ENCODE measurements at regions not wholly inside any gene's neighbourhood (a gene's known extent, or its start where the extent isn't known, plus 50 kb on each side); places are given as distances from the start of the nearest gene placed in this dataset.

DNA sequence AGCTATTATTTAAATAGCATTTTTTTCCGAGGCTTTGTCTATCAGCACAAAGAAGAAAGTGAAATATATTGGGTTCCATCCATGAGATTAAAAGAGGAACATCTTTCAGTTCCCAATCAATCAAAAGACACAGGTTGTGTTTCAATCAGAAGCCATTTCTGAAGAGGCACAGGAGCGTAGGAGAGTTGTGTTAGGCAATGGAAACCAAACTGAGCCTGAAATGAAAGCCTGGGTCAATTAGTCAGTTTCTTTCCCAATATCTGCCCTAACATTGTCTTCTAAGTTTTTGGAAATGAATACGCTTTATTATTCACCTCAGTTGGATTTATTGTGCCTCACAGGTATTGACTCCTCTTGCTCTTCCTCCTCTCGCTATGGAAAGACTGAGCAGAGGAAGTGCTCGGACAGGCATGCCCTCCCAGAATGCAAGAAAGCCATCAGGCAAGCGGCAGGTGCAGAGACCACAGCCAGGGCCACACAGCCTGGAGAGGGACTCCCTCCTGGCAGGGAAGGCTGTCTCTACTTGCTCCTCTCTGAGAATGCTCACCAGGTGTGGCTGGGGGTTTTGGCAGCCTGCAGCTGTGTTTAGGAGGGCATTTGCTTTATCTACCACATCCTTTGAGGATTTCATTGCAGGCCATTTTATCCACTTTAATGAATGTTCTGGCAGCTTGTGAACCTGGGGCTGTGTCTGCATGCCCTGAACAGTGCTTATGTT lies 100.8 kb upstream of the NEDD9 start:
- peak; percentile 81 for FAIRE-seq

DNA sequence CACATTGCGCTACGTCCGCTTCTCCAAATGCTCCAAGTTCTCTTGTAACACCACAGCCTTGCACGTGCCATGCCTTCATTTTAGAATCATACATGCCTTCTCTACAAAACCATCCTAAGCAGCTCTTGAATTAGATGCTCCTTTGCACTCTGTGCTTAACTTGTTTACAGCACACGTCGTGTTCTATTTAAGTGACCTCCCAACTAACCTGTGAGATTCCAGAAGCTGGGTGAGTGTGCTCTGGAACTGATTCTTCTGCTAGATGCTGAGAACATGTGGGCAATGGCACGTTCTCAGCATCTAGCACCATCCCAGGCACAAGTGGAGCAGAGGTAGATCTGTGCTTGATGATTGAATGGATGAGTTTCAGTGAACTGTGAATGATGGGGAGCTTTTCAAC lies 100.0 kb upstream of the NEDD9 start:
- FAIRE-seq (peak; percentile 45), DNase-seq (ENCODE audit: insufficient read length, low spot score) (no peak)

More for the DNA sequence above, 100.8 kb upstream of the NEDD9 start:
- no peak for DNase-seq (ENCODE audit: insufficient read length, low spot score)

DNA sequence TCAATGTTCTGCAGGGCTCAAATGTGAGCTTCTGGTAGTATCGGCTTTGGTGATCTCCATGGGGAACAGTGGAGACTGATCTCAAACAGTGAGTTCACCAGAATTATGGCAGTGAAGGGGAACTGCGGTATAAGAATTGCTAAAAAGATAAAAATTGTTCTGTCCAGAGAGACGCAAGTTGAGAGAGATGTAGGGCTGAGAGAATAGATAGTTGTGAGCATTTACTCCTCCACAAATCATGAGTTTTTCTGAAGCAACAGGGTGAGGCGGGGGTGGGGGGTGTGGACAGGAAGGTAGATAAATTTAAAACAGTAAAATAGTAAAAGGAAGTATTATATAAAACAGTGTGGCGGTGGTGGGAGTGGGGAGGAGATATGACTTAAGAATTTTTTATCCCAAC lies 98.6 kb upstream of the NEDD9 start:
- DNase-seq (ENCODE audit: insufficient read length, low spot score) (no peak), FAIRE-seq (no peak)

DNA sequence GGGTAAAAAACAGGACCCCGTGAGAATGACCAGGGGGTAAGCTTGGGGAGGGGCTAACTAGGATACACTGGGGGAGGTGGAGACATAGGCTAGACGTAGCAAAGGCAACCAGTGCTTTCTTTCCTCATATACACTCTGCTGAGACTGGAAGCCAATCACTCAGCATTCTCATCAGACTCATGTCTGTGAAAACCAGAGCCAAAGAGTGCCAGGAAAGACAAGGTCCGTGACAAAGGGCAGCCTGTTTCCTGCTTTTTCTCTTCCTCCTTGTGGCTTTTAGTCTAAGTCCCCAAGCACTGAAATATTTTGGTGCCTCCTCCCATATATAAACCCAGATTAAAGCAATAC lies 97.9 kb upstream of the NEDD9 start:
- FAIRE-seq (peak; percentile 52), DNase-seq (ENCODE audit: insufficient read length, low spot score) (no peak)

DNA sequence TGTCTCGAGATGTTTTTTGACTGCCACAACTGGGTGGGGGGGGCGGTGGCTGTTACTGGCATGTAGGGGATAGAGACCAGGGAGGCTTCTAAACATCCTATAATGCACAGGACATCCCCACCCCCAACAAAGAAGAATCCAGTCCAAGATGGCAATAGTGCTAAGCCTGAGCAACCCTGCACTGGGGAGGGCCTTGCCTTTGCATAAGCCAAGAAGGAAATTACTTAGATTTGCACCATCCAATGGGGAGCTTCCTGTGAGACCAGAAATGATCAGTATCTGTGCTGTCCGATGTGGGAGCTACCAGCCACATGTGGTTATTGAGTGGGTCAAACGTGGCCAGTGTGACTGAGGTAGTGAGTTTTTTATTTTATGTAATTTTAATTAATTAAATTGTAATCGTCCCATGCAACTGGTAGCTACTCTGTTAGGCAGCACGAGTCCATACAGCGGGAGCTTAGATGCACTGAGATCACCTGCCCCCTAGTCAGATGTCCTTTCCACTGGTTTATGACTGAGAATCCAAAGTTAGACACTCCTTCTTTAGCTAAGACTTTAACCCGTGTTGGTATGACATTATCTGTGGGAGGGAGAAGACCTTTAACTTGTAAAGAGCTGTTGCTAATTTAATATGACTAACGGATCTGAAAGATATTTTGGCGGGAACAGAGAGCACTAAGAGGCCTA lies 97.4 kb upstream of the NEDD9 start:
- FAIRE-seq (no peak), DNase-seq (ENCODE audit: insufficient read length, low spot score) (no peak)

DNA sequence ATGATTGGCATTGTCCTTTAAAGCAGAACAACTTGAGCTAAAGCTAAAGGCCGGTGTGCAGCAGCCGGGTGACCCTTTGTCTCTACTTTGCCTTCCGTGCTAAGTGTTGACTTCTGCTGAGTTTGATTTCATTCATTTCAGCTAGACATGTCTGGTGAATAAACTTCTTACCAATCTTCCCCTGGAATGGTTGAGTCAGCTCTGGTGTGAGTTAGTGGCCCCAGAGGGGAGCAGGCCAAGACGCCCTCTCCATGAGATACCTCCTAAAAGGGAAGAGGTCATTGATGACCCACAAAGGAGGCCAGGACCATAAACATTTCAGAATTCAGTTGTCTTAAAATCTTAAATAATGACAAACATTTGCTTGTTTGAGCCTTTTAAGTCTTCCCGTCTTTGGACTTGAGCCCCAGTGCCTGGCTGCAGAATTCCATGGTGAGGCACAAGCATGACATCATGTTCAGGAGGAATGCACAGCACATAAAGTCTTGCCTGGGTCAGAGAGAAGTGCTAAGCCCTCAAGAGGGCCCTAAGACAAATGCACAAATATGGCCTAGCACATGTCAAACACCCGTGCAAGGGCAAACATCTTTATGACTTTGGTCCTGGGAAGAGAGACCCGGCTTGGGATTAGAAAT lies 96.3 kb upstream of the NEDD9 start:
- no peak for FAIRE-seq

DNA sequence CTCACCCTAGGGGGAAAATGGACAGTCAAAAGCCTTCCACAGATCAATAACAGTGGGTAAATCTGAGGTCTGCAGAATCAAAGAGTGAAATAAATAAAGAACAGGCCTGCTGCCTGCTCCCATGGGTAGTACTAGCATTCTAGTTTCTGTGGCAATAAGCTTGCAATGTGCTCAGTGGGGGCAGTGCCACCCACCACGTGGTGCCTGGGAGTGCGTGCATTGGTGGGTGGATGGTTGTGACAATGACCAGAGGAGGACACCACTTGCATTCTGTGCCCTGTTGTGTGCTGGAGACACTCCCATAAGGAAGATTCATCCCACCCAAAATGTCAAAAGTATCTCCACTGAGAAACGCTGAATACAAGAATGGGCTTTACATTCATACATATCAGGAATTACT lies 95.5 kb upstream of the NEDD9 start:
- FAIRE-seq (no peak), DNase-seq (ENCODE audit: insufficient read length, low spot score) (no peak)

More for the DNA sequence above, 96.3 kb upstream of the NEDD9 start:
- DNase-seq (ENCODE audit: insufficient read length, low spot score) = no peak

DNA sequence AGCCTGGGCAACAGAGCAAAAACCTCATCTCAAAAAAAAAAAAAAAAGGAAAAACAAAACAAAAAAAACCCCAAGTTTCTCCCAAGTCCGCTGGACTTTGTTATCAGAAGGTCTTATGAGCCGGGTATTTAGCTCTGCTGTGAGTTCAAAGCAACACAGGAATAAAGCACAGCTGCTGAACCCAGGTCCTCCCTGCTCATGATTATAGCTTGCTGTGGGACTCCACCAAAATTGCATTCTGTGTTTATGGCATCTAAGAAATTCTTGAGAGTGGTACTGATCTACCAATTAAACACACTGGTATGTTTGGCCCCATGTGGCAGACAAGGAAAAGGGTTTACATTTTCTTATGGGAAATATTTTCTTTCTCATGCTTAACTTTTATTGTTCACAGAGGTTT lies 93.6 kb upstream of the NEDD9 start:
- FAIRE-seq (no peak), DNase-seq (ENCODE audit: insufficient read length, low spot score) (no peak)

DNA sequence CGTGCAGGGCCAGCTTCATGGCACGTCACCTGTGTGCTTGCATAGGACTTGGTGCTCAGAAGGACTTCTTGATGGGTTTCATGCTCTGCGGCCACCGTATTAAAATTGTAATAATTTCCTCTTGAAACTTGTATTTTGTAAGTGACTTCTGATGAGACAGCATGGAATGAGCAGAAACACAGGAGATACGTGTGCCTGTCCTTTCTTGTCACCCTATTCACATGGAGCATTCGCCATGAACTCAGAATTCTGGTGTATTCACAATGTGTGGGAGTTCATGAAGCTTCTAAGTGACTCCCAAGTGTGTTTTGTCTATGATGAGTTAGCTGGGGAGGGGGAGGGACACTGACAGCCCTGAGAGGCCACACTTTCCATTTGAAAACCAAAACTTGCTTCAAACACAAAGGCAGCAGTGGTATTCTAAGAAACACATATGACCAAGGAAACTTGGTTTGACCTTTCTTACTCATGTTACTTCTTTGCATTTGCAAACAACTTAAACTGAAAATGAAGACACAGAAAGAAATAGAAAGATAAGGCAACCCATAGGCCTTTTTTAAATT lies 92.1 kb upstream of the NEDD9 start:
- no peak for DNase-seq (ENCODE audit: insufficient read length, low spot score)
- FAIRE-seq = peak; percentile 84

DNA sequence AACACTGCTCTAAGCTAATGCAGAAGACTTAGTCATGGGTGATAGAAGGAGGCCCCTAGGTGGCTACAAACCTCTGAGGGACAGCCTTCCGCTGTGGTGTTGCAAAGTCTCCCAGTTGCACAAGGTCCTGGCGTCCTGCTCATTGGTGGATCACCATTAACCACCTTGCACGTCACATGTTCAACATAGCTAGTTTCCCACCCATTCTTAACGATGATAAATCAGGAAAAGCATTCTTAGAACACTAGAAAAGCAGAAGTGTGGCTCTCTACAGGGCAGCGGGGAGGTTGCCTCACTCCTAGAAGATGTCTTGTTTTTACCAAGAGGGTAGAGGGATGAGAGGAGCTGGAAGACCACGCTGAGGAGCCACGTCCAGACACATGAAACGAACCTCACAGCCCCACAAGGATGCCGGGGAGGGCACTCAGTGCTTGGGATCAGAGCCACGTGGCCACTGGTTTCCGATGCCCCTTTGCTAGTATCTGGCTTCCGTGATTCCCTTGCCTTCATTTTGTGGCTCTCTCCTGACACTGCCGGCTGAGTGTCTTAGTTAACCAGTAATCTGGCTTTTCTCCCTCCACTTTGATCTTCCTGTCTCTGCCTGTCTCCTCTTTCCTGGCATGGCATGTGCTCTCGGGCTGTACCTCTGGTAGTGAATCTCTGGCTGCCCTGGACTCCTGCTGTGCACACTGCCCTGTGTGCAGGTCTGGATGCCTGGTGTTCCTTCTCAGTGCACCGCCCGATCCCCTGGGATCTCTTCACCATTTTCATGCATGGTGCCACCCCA lies 91.4 kb upstream of the NEDD9 start:
- DNase-seq (ENCODE audit: insufficient read length, low spot score) = no peak
- FAIRE-seq = peak; percentile 75

DNA sequence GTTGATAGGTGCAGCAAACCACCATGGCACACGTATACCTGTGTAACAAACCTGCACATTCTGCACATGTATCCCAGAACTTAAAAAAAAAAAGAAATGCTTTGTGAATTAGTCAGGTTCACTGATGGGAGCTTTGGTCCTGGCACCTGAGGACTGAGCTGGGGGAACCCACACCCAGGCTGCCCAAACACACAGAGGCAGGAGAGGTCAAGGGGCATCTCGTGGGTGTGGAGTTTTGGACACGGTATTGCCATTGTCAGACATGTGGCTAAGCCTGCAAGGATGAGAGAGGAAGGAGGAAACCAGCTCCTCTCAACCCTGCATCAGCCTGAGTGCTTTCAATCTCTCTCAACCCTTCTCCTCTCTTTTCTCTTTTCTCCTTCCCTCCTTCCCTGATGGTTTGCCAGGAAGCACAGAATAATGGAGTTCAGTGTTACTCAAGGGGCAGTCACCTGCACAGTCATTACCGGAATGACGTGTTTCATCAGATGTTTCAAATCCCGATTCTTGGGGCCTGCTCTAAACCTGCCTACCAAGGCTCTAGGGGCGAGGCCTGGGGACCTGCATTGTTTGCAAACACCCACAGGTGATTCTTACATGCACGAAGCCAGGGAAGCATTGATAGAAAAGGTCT lies 89.9 kb upstream of the NEDD9 start:
- DNase-seq (ENCODE audit: insufficient read length, low spot score) (no peak), FAIRE-seq (no peak)

DNA sequence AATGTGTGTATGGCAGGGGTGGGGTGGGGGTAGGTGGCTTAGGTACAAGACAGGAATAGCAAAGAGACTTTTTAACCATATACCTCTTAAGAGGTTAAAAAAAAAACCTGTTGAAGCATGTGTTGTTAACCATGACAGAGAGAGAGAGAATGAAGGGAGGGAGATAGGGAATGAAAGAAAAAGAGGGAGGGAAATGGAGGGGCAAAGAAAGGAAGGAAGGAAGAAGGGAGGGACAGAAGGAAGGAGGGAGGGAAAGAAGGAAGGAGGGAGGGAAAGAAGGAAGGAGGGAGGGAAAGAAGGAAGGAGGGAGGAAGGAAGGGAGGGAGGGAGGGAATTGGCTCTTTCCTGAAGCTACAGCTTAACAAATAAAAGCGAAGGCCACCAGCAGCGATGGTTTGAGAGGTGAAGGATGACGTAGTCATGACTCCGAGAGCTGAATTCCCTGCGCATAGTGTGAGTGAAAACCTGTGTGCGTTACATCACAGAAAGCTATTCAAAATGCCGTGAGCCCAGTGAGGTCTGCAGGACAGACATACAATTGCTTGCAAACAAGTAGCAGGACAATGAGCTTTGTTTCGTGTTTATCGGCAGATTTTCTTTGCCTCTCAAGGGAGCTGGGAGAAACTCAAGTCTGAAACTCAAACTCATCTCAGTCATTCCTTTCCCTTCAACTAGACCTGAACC lies 88.6 kb upstream of the NEDD9 start:
- DNase-seq (ENCODE audit: insufficient read length, low spot score) (no peak), FAIRE-seq (no peak)

DNA sequence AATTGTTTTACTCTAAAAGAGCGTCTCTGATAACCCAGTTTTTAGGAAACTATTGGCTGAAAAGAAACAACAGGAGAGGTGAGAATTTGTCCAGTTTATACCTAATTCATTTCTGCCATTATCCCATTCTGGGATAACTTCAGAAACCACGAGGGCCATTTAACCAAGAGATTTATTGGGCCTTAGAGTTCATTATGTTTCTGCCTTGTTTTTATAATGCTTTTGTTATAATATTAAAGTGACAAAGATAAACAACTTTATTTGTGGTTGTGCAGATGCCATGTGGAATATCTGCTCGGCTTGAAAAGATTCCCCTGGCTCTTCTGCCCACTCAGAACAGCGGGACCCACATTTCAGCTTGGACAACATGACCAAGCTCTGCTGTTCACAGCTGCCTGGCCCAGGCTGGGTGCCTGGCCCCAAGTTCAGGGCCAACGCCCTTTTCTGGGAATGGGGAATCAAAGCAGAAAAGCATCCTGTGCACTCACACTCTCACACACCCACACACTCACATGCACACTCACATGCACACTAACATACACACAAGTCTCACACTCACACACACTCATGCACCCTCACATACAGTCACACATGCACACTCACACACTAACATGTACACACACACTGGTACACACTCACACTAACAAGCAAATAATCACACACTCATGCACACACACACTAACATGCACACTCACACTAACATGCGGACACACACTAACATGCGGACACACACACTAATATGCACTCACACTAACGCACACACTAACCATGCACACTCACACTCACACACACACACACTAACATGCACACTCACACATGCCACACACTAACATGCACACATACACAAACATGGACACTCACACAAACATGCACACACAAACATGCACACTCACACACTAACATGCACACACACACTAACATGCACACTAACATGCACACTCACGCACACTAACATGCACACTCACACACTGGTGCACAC lies 86.7 kb upstream of the NEDD9 start:
- DNase-seq (ENCODE audit: insufficient read length, low spot score) = no peak
- no peak for FAIRE-seq

DNA sequence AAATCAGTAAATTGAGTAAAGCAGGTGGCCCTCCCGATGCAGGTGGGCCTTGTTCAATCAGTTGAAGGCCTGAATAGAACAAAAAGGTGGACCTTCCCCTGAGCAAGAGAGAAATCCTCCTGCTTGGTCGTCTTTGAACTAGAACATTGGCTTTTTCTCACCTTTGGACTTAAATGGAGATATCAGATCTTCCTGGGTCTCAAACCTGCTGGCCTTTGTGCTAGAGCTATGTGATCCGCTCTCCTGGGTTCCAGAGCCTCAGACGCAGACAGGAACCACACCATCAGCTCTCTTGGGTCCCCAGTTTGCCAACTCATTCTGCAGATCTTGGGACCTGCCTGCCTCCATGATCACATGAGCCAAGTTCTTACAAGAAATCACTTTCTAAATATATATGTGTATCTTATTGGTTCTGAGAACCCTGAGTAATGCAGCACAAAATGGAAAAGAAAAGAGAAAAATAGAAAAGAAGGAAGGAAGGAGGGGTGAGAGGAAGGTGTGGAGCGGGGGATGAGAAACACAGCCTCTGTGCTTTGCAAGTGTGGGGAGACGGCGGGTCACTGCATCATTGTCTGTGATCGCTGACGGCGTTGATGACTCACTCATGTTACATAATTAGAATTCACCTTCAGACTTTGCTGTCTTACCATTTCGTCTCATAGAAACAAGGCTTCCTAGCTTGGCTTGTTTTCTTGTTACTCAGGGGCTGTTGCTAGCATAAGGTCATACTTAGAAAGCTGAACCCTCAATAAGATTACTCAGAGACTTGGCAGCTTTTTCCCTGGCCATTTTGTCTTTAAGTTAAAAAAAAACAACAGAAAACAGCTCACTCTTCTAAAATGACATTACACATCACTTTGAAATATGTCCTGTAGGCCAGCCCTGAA lies 85.7 kb upstream of the NEDD9 start:
- no peak for FAIRE-seq

DNA sequence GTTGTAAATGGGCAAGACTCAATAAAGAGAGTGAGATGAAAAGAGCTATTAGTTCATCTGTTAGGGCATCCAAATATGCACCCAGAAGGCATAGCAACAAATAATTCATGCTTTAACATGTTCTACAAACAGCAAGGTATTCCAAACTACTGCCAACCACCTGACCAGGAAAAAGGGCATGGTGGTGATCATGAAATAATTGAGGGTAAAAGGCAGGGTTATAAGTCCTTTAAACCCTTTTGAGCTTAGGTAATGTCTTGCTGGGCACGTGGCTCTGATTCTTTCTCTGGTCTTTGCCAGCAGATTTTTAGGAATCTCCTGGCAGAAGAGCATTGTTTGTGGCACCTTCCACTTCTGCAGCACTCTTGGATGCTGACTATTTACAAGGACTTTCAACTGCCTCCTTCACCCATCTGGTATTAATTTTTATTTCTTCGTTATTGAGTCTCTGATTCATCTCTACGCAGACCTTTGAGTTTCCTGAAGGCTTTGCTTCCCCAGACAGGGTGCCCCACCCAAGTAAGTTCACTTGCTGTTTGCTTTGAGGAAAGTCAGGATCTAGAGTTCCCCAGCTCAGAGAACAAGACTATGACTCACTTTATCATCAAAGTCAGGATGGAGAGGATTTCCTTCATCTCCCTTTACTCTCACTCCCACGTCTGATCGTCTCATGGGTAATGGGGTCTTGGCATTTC lies 83.4 kb upstream of the NEDD9 start:
- DNase-seq (ENCODE audit: insufficient read length, low spot score) = no peak
- no peak for FAIRE-seq

More for the DNA sequence above, 85.7 kb upstream of the NEDD9 start:
- DNase-seq (ENCODE audit: insufficient read length, low spot score) = no peak

DNA sequence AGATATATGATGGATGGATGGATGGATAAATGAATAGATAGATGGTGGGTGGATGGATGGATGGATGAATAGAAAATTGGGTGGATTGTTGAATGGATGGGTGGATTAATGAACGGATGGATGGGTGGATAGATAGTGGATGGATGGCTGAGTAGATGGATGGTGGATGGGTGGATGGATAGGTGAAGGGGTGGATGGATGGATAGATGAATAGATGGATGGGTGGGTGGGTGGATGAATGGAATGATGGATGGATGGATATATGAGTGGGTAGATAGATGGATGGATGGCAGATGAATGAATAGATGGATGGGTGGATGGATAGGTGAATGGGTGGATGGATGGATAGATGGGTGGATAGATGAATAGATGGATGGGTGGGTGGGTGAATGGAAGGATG lies 80.7 kb upstream of the NEDD9 start:
- DNase-seq (ENCODE audit: insufficient read length, low spot score) (no peak), FAIRE-seq (no peak)

DNA sequence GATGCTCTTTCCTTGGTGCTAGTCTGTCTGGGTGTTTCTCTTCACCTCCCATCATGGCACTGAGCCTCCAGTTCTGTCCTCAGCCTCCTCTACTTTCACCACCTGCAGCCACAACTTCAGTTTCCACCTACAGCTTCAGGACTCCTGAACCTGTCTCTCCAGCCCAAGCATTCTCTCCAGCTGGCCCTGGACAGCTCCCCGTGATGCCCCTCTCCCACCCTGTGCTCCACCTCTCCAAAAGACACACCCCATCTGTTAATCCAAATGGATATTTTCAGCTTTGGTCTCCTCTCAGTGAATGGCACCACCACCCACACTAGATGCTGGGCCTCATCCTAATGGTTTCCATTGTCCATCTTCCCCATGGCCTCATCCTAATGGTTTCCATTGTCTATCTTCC lies 79.5 kb upstream of the NEDD9 start:
- FAIRE-seq (no peak), DNase-seq (ENCODE audit: insufficient read length, low spot score) (no peak)
